Endothelial cell of umbilical vein (primary cell): ENCODE measurements at regions not wholly inside any gene's neighbourhood (a gene's known extent, or its start where the extent isn't known, plus 50 kb on each side); places are given as distances from the start of the nearest gene placed in this dataset.

ENCODE experiments used
- BruUV-seq: library from RNA; stranded (reverse); fragments of 400-500 nt; replicated peaks from 2 replicates; lab custom pipeline; 2021; lab: Mats Ljungman, UMichigan
- CTCF ChIA-PET: fragments of 300-600, 350-600 bp; sonication (Branson Sonifier 250); formaldehyde crosslinking; loops from one replicate; lab custom pipeline; 2021; ENCODE audit warnings: antibody characterized with exemption, inconsistent platforms; lab: Charles Lee
- POLR2A ChIA-PET: fragments of 300-600, 350-600 bp; sonication (Branson Sonifier 250); formaldehyde crosslinking; loops from one replicate; lab custom pipeline; 2021; ENCODE audit warnings: antibody characterized with exemption, inconsistent platforms; lab: Charles Lee
- DNase-seq: peaks from one replicate; pipeline ENCODE4 v3.0.0-alpha.2; 2011; ENCODE audit warnings: low read depth, low spot score
- FAIRE-seq: peaks from 2 replicates; lab custom pipeline; 2011; peaks lifted over from hg19 to GRCh38; lab: Jason Lieb, UNC
- H2AFZ ChIP-seq: 2 replicates; pipeline ENCODE4 v1.6.0; 2012; ENCODE audit warnings: low read depth, low read length, control low read depth, inconsistent platforms
- H3K27ac ChIP-seq: 2 replicates; pipeline ENCODE4 v1.5.1; 2011; ENCODE audit warnings: low read depth, mild to moderate bottlenecking, control low read depth, low read length, moderate library complexity; ENCODE audit not compliant: insufficient read depth
- H3K27me3 ChIP-seq, 2 experiments: 2 replicates each; pipeline versions ENCODE4 v1.6.0 to v1.6.1; 2011; ENCODE audit warnings: low read length in 2 of 2, mixed read lengths in 1 of 2; ENCODE audit not compliant: control insufficient read depth in 2 of 2, insufficient read depth in 2 of 2
- H3K36me3 ChIP-seq, 2 experiments: 2 replicates in 1 of 2; 3 replicates in 1 of 2; pipeline ENCODE4 v1.5.1; 2011; ENCODE audit warnings: low read length in 2 of 2, mild to moderate bottlenecking in 1 of 2, moderate library complexity in 1 of 2; ENCODE audit not compliant: control insufficient read depth in 2 of 2, insufficient read depth in 2 of 2; ENCODE audit errors: extremely low read depth in 1 of 2
- H3K4me1 ChIP-seq: 3 replicates; pipeline ENCODE4 v1.5.1; 2011; ENCODE audit warnings: mild to moderate bottlenecking, low read length; ENCODE audit not compliant: control insufficient read depth, insufficient read depth; ENCODE audit errors: extremely low read depth
- H3K4me2 ChIP-seq: 2 replicates; pipeline ENCODE4 v1.6.1; 2011; ENCODE audit warnings: low read length, control low read depth, mixed read lengths; ENCODE audit not compliant: insufficient read depth
- H3K4me3 ChIP-seq, 3 experiments: fragments of 200-600 bp in 1 of 3; sonication (generic), shearing (Covaris generic) in 1 of 3; replicated peaks in 1 of 3; 2 replicates each; pipeline ENCODE4 v1.5.1; 2011 to 2016; ENCODE audit warnings: control low read depth in 3 of 3, low read length in 3 of 3, mild to moderate bottlenecking in 2 of 3, inconsistent platforms in 1 of 3, low read depth in 1 of 3, moderate library complexity in 1 of 3; ENCODE audit not compliant: insufficient read depth in 1 of 3
- H3K79me2 ChIP-seq: 2 replicates; pipeline ENCODE4 v1.6.0; 2012; ENCODE audit warnings: low read length, inconsistent platforms; ENCODE audit not compliant: control insufficient read depth, insufficient read depth
- H3K9ac ChIP-seq: replicated peaks from 2 replicates; pipeline ENCODE3; 2011; ENCODE audit warnings: low read length, control low read depth; ENCODE audit not compliant: insufficient read depth; ENCODE audit errors: extremely low read depth
- H3K9me1 ChIP-seq: replicated peaks from 3 replicates; pipeline ENCODE4 v1.6.0; 2011; ENCODE audit warnings: mild to moderate bottlenecking, low read length; ENCODE audit not compliant: control insufficient read depth, insufficient read depth; ENCODE audit errors: extremely low read depth
- H3K9me3 ChIP-seq: replicated peaks from 2 replicates; pipeline ENCODE4 v1.5.1; 2012; ENCODE audit warnings: low read length, inconsistent platforms; ENCODE audit not compliant: control insufficient read depth, insufficient read depth
- H4K20me1 ChIP-seq: replicated peaks from 2 replicates; pipeline ENCODE3; 2011; ENCODE audit warnings: mild to moderate bottlenecking, low read length; ENCODE audit not compliant: control insufficient read depth, insufficient read depth; ENCODE audit errors: extremely low read depth
- EZH2 ChIP-seq: IDR thresholded peaks from 2 replicates; pipeline ENCODE4 v1.6.1; 2012; ENCODE audit warnings: borderline replicate concordance, low read depth, mild to moderate bottlenecking, moderate library complexity, low read length, inconsistent platforms; ENCODE audit not compliant: severe bottlenecking
- FOS ChIP-seq: IDR thresholded peaks from 2 replicates; pipeline ENCODE4 v1.6.1; 2011; ENCODE audit warnings: mild to moderate bottlenecking, low read length, moderate library complexity, borderline replicate concordance; ENCODE audit not compliant: insufficient read depth
- GATA2 ChIP-seq: IDR thresholded peaks from 2 replicates; pipeline ENCODE4 v1.7.0; 2011; ENCODE audit warnings: low read depth, mild to moderate bottlenecking, moderate library complexity, mixed read lengths, low read length; ENCODE audit not compliant: insufficient read length, insufficient read depth
- JUN ChIP-seq: IDR thresholded peaks from 2 replicates; pipeline ENCODE4 v1.6.1; 2011; ENCODE audit warnings: borderline replicate concordance, low read depth; ENCODE audit not compliant: insufficient read length, insufficient read depth
- MAX ChIP-seq: IDR thresholded peaks from 2 replicates; pipeline ENCODE4 v1.6.1; 2011; ENCODE audit not compliant: insufficient read depth, insufficient read length
- MYC ChIP-seq: IDR thresholded peaks from one replicate; pipeline ENCODE4 v1.6.1; 2011; ENCODE audit warnings: mild to moderate bottlenecking, low read depth, low read length
- POLR2A ChIP-seq: IDR thresholded peaks from 2 replicates; pipeline ENCODE4 v1.6.1; 2012; ENCODE audit warnings: low read depth, mild to moderate bottlenecking, control low read depth, low read length
- POLR2AphosphoS5 ChIP-seq: IDR thresholded peaks from 2 replicates; pipeline ENCODE4 v1.6.1; 2012; ENCODE audit warnings: low read depth, mild to moderate bottlenecking, control low read depth, low read length, moderate library complexity; ENCODE audit not compliant: insufficient read depth
- dilution Hi-C: fragments of 300-500 bp; cut with MboI; formaldehyde crosslinking; loops from one replicate; pipeline ENCODE4 v1.15.0; 2019; ENCODE audit warnings: low sequenced_read_pairs; ENCODE audit not compliant: extremely low pct_ligation_motif_present
- intact Hi-C: fragments of 100-400 bp; cut with micrococcal nuclease; formaldehyde crosslinking; loops from one replicate; pipeline ENCODE4 v1.10.0; 2022
- TF ChIP-seq, protein P1 (sequence below), 2 donors: IDR thresholded peaks; 1 replicate in 1 of 2; 2 replicates in 1 of 2; pipeline ENCODE4 v1.5.1; 2011; ENCODE audit warnings: low read length in 2 of 2, mild to moderate bottlenecking in 2 of 2, moderate library complexity in 2 of 2, control low read depth in 1 of 2, inconsistent platforms in 1 of 2, low read depth in 1 of 2; ENCODE audit not compliant: insufficient read depth in 1 of 2; ENCODE audit errors: extremely low read depth in 1 of 2

GRCh38 chr2:226355600-226355999, 444.0 kb downstream of the IRS1 start:
- Histone ChIP-seq H3K9me1 (no peaks in the 10 kb centered on the region), H3K79me2 (no peaks in the 10 kb centered on the region), H3K4me3 (no peak overlapping the region), H3K27me3 (no peaks in the 10 kb centered on the region), H3K4me1 (no peaks in the 10 kb centered on the region), H3K9ac (no peak overlapping the region), H3K9me3 (no peaks in the 10 kb centered on the region), H2AFZ (no peak overlapping the region), H3K4me2 (no peak overlapping the region), H3K27ac (no peak overlapping the region), H4K20me1 (no peaks in the 10 kb centered on the region), H3K36me3 (no peaks in the 10 kb centered on the region)
- CTCF ChIA-PET, result no interaction called here
- TF ChIP-seq MAX (no peak), JUN (no peak), POLR2AphosphoS5 (no peak), POLR2A (no peak), MYC (no peak), GATA2 (no peak), EZH2 (no peak), FOS (no peak)
- TF ChIP-seq, protein P1, sequence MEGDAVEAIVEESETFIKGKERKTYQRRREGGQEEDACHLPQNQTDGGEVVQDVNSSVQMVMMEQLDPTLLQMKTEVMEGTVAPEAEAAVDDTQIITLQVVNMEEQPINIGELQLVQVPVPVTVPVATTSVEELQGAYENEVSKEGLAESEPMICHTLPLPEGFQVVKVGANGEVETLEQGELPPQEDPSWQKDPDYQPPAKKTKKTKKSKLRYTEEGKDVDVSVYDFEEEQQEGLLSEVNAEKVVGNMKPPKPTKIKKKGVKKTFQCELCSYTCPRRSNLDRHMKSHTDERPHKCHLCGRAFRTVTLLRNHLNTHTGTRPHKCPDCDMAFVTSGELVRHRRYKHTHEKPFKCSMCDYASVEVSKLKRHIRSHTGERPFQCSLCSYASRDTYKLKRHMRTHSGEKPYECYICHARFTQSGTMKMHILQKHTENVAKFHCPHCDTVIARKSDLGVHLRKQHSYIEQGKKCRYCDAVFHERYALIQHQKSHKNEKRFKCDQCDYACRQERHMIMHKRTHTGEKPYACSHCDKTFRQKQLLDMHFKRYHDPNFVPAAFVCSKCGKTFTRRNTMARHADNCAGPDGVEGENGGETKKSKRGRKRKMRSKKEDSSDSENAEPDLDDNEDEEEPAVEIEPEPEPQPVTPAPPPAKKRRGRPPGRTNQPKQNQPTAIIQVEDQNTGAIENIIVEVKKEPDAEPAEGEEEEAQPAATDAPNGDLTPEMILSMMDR (IDR thresholded peaks at IDR 0.05; ENCODE audit: extremely low read depth in 1 of 2, insufficient read depth in 1 of 2, low read depth in 1 of 2, low read length in 2 of 2), result no peak
- BruUV-seq, result no TSS peak
- no peak for FAIRE-seq
- POLR2A ChIA-PET, result no interaction called here
- intact Hi-C loops (no loop called here), dilution Hi-C loops (no loop called here)
- DNase-seq, result no peak
